ENCODE measurements at regions not wholly inside any gene's neighbourhood (a gene's known extent, or its start where the extent isn't known, plus 50 kb on each side); places are given as distances from the start of the nearest gene placed in this dataset.
A peak's percentile ranks its signal among the peaks of the same experiment; 100 is the strongest.

DNA sequence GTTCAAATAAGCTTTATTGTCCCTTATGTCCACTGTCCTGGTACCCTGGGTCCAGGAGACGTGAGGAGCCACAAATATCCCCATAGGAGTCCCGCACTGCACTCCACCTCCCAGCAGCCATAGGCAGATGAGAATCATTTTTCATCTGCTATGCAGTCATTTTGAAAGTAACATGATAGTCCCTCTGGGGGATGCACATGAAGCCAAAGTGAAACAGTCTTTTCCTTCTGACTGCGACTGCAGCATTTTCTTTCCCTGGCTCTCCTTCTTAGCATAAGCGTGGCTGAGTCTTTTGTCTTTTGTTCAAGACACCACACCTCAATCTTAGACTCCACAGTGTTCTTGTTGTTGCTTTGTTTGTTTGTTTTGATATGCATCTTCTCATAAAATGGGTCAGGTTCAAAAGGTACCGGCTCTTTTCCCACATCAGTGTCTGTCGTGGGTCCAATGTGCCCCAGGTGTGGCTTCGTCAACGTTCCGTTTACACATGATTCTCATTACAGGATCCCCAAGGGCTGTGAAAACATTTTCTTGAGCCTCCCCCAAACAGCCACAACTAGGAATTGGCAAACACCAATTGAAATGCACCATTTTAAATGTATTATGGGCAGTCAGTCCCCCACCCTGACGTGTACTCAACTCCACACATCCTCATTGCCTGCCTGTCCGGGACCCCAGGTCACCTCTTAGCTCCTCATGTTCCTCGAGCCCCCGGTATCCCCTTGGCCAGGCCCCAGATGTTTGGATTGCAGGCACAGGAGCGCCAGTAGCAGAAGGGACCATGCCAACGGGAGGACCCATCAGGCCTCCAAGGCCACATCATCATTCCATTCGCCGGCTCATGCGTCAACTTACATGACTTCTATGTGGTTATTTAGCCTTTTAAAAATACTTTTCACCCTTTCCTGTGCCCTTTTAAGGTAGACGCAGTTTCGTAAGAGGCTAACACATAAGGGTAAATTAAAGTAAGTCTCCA, 237.8 kb upstream of the DAPK1 start:
- DNase-seq: no peak

DNA sequence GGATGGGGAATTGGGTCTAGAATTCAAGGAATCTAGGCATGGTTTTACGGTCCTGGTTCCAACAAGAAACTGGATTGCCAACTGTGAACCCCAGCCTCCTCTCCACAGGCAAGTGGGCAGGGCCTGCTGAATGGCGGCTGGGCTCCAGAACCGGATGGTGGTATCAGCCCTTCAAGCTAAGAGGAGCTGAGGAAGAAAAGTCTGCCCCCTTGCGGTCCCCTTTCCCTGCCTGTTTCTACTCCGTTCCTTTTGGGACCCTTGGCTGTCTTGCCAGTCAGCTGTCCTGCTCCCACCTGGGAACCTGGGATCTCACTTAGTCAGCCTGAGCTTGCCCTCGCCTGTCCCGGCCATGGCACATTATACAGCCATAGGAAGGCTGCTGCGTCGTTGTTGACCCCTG, 234.4 kb upstream of the DAPK1 start:
- DNase-seq: no peak

DNA sequence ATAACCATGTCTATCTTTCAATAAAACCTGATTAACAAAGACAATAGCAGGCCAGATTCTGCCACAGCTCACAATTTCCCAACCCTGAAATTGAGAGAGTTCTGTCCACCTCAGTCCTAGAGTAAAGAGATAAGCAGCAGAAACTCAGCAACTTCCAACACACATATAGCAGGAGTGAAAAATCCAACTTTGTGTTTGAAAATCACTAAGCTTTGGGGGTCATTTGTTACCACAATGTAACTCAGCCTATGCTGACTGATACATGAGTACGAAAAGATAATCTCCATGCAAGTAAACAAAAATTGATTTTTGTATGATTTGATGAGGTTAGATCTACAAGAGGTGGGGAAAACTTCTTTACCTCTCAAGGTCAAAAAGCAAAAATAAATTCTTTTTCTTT, 231.0 kb upstream of the DAPK1 start:
- no peak for DNase-seq

DNA sequence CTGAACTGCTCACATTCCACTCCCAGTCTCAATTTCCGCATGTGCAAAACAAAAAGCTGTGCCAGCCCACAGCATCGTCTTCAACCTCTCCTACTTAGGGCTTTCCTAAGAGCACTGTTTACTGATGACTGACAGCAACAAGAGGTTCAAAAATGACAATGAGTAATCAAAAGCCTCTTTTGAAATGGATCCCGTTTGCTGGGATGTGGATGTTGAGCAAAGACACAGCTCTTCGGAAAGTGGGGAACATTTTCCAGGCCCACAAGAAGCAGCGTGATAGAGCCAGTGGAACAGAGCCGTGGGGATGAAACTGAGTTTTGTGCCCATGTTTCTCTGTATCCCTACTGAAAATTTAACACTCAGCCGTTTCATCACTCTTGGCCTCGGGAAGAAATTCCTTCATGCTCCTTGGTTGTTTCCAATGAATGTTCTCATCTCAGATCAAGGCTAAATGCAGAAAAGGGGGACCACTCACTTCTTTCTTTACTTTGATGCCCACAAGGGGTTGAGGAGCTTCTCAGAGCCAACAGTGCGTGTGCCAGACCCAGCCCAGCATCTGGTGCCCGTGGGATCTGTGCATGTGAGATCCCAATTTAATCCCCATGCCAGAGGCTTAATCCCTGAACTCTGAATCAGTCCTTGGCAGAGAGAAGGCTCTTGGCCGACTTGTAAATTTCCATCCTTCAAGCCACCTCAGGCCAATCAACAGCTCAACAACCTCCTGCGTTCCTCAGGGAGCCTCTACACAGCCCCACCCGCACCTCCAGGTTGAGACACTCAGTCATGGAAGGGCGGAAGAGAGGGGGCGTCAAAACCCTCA, 230.2 kb upstream of the DAPK1 start:
- no peak for DNase-seq

DNA sequence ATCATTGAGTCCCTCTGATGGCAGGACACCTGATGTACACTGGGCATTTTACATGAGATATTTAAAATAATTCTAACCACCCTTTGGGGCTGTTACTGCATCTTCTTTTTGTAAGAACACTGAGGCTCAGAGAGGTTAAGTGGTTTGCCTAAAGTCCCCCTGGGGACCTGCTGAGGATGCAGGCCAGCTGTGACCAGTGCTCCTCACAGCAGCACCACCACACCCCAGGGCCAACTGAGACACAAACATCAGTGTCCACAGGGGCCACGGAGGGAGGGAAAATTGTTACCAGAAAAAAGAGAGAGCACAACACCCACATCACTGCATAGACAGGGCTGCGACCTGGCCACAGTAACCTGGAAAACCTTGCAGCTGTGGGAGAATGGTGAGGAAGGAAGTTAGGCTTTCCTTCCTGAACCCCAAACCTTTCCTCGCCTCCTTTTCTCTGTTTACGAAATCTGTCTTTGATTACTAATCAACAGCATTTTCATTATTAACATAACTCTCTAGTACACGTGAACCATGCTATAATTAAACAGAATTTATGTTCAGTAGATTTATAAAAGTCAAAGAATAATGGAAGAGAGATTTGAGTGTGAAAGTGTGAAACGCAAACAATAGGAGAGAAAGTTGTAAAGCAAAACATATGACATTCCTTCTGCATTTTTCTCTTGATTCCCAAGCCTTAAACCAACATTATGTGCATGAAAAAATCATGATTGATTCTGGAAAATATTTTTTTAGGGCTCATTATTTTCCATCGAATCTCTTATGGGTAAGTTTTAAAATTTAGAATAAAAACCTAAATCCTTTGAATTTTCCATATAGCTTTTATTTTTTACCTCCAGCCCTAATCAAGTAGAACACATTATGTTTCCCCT, 228.1 kb upstream of the DAPK1 start:
- DNase-seq: no peak

DNA sequence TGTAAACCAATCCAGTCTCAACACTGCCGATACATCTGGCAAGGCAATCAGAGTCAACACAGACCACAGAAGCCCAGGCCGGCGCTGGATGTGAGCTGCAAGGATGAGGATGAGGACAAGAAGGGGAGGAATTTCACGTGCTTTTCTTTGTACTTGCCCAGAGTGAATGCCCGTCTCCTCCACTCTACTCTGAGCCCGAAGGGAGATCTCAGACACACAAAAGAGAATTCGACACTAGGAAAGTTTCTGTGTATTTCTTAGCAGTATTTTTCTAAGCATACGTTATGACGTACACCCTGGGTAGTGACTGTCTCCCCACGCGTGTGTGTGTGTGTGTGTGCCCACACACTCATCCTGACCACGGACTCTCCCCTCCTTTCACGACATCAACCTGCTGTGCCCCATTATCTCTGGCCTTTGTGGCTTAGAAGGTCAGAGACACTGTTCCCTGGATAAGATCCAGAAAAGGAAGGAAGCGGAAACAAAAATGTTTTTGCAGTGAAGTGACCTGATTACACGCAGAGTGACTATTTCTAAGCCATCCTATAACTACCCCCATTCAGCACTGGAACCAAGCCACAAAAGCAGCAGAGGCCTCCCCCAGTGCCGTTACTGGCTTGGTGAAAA, 227.3 kb upstream of the DAPK1 start:
- DNase-seq: no peak

DNA sequence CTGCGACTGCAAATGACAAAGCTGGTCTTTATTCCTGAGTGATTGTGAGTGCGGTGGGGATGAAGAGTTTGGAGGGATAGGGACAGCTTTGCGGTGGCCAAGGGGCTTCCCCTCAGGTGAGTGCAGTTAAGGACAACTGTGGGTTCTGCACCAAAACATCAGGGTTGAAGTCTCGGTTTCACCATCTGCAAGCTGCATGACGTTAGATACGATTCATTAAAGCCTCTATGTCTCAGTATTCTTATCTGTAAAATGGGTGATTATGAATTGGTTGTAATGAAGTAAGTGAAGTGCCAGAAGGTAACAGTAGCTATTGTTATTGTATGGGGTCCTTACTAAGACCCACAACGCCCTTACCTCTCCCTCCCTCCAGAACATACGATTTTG, 226.8 kb upstream of the DAPK1 start:
- DNase-seq: no peak

DNA sequence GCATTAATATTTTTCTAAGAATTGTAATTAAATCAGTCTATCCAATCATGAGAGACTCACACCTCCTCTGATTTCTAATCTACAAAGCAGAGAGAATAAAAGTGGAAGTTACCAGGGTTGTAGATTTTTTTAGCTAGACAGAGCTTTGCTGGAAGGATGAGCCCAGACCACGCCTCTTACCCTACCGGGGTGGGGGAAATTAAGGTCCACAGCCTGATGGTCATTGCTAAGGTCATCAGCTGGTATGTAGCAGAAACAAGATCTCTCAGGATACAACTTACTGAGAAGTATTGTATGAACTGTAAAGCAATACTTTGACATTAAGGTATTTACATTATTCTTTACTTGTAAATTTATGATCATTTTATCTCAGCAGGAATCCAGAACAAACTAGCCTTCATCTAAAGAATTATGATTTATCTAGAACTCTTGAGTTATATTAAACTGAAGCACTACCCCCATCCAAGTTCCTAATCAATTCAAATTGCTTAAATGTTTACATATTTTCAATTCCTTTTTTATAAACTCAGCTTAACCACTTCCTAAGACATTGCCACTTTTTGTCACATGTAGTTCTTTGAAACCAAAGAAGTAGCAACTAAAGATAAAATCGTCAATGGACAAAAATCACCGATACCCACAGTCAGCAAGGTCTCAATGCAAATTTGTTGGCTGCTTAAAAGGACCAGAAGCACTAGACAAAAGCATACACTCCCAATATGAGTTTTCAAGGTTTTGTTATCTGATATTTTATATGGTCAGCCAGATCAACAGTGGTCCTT, 225.8 kb upstream of the DAPK1 start:
- DNase-seq: no peak

DNA sequence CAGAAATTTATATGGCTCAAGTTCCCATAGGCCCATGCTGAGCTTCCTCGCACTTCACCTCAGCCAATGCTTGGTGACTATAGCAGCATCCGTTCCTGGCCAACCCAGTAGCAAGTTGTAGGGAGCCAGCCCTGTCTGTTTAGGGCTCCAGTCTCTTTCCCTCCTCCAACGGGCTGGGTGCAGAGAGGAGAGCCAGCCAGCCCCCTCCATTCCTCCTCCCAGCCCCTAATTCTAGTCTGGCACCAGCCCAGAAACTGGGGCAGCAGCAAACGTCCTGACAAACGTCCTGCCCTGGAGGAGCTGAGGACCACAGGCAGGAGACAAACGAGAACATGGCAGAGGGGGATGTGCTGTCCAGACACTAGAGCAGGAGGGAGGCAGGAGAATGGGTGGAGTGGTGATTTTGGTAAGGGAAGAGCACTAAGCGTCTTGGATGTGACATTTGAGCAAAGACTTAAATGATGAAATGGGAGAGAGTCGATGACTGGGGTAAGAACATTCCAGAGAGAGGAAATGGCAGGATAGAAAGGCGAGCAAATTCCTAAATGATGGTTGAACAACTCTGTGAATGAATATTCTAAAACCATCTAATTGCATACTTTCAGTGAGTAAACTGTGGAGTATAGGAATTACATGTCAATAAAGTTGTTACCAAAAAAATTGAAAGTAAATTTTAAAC, 222.5 kb upstream of the DAPK1 start:
- DNase-seq: no peak

DNA sequence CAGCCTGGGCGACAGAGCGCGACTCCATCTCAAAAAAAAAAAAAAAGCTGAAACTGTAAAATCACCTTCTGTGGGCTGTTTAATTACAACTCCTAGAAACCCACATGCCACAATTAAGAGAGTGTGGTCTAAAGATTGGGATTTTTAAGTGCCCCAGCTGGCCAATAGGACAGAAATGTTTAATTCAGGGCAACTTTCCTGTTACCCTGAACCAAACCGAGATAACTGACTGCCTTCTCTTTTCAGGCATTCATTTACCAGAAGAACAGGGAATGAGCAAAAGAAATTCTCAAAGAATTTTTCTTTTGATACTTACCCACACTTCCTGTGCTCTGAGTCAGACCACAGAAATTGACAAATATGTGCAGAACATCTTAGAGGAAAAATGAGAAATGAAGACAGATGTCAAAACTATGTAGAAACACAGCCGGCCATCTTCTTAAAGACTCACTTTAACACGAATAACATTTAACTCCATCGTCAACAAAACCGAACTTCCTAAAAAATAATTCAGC, 221.3 kb upstream of the DAPK1 start:
- peak; percentile 3 for DNase-seq

DNA sequence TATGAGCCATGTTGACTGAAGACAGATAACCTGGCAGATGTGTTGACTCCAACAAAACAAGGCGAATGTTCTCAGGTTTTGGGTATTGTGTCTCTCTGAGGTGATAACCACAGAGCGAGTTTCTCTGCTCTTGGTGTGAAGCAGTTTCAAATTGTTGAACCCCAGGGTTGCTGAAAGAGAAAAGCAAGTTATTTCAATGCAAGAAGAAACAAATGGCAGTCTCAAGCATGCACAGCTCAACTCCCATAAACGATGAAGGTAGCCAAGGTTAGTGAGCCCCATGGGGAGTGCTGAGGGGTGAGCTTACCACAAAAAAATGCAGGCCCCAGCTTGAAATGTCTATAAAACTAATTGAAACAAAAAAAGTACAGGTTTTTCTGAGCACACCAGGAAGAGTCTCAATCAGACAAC, 220.8 kb upstream of the DAPK1 start:
- peak; percentile 17 for DNase-seq

DNA sequence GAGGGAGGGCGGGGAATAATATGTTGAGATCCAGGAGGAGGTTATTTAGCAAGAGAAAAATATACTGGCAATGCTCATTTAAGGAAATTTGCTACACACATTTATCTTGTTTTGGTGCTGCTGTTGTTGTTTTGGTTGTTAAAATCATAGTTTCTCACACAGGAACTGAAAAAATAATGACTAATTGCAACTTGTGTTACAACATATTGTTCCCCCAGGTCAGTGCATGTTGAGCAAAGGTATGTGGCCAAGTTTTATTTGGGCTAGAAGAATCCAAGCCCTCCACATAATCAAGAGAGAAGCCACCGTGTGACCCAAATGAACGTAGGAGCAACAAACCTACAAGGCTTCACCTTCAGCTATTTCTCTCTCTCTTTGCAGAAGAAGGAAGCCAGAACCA, 220.3 kb upstream of the DAPK1 start:
- no peak for DNase-seq

DNA sequence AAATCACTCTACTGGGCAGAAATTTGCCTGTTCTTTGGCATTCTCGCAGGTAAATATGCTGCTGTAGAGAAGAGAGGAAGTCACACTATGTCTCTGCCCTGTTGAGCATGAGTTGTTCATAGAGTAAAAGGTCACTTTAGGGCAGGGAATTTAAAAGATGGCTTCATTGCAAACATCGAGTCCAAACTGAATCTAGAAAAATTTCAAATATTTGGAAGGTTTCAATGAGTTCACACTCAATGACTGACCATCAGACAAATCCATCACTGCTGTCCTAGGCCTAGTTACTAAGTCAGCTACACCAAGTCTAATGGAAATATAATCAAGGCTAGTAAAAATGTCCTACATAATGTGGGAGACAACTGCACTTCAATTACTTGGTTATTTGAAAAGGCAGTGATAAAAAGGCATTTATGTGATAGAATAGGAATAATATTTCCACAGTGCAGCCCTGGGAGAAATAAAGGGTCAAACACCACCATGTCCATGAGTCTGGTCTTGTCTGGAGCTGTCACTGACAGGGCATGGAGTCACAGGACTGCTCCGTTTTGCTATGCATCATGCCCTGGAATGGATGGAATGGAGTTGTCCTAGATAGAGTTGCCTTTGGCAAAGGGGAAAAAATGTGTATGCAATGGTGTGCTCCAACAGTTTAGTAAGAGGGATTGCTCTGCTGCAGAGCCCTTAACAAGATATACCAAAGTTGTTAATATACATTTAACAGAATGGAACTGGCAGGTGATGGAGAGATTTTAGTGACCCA, 218.5 kb upstream of the DAPK1 start:
- DNase-seq: no peak

DNA sequence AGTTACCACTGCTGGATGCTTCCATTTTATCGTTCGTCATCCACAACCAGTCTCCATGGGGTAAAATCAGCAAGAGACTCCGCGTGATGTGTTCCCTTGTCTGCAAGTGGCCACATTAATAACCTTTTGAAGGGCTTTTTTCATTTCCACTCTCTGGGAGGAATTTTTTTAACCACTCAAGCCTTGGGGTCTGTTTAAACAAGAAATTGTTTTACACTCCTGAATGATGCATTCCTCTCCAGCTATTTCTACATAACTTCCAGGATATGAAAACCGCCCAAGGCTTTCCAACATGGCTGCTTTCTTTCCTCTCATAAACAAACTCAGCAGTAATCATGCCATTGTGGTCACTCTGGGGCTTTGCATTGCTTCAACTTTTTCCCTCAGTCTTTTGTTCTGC, 217.2 kb upstream of the DAPK1 start:
- DNase-seq: no peak

DNA sequence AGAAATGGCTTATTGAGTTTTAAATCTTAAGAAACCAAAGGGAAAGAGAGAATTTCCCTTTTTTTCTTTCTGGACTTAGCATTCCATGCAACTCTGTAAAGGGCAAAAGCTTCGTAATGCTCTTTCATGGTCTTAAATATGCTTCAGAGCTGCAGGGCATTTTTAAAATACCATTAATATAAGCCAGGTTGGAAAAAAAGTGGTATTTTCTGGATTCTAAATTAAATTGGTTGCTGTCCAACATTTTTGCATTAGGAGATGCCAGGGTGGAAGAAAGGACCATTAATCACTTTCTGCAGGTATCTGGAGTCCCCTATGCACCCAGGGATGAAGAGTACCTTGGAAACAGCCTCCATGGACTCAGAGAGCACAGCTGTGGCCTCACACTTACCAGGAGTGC, 215.1 kb upstream of the DAPK1 start:
- DNase-seq: no peak

DNA sequence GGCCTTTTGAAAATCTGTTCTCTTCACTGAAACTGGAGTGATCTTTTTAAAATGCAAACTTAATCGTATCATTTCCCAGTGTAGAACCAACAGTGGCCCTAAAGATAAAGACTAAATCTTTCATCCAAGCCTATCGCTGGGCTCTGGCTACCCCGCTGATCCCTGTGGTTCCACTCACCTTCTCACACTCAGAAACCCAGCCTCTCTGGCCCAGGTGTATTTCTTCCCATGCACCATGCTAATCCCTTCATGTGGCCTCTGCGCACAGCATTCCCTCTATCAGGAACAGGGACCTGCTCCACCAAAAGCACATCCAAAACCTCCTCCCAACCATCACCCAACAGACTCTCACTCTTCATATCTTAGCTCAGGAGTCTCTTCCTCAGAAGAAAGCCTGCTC, 214.1 kb upstream of the DAPK1 start:
- no peak for DNase-seq

DNA sequence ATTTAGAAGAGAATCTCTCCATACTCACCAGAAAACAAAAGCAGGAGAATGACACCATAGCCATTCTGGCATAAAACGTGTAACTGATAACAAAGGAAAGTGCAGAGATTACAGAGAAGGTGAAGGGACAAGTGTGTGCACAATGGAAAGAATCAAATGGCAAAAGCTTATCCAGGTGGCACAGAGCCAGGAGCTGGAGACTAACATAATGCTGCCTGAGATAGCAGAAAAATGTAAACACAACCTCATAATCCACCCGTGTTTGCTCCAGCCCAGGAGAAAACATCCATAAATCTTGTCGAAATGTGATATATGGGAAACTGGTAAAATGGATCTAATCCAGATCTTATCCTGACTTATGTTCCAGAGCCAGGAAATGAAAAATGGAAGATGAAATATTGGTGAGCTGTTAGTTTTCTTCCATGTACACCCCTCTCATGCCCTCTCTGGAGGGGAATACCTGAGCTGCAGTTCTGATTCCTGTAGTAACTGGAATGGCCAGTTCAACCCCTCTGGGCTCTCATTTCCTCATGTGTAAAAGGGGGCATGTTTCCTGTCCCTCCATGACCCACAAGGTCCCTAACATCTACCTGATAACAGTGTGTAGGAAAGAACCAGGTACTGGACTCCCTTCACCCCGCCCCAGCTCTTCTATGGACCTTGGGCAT, 212.3 kb upstream of the DAPK1 start:
- DNase-seq: no peak

DNA sequence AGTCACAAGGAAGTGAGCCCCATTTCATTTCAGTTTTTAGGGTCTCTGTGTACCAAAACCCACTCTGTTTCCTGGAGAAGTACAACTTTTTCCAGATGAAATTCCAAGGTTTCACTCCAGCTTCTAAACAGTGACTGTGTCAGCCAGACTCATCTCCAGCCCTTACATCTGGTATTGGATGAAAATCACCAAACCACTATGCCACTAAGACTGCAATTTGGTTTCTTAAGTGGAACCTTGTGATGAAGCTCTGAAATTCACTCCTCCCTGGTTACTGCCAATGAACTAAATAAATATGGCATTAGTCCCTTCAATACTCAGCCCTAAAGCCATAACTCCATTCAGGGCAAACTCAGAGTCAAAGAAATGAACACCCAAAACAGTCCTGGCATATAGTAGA, 211.2 kb upstream of the DAPK1 start:
- no peak for DNase-seq

DNA sequence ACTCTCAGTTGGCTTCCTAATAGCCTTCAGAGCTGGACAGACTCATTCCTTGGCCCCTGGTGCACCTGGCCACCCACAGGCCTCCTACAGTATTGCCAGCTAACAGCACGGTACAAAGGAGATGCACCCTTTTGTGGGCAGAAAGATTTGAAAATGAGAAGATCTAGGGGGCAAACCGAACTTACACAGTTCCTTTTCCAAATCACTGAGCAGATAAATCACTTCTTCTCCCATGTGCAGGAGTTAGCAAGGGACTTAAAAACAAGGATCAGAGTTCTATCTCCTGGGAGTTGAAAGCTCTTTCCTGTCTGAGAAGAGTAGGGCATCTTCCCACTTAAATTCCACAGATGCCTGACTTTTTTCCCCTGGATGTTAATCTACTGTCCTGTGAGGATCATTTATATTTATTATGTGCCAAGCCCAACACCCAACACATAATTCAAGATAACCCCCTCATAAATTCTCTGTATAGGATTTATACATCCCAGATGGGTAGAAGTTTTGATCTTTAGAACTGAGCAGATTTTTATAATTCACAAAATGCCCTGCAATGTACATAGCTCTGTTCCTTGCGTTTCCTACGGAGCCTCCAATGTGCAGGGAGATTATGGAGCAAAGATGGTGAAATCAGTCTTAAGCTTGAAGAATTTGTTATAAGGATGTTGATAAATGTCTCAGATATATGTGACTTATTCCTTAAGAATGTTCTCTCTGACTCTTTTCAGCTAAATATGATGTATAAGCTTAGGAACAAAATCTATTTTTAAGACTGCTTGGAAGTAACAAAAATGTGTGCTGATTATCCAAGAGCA, 207.2 kb upstream of the DAPK1 start:
- DNase-seq: no peak

Data from CD4-positive, alpha-beta T cell treated with Interleukin-4 for 4 hours (primary cell).